Muscle layer of colon (tissue), 2 donors: ENCODE measurements at regions not wholly inside any gene's neighbourhood (a gene's known extent, or its start where the extent isn't known, plus 50 kb on each side); places are given as distances from the start of the nearest gene placed in this dataset.
A peak's percentile ranks its signal among the peaks of the same experiment; 100 is the strongest.

ENCODE experiments used
- H3K27ac ChIP-seq: one replicate; pipeline ENCODE4 v1.7.0; 2013; ENCODE audit warnings: low read depth, mild to moderate bottlenecking, low read length, moderate library complexity
- H3K27me3 ChIP-seq, 2 donors: one replicate each; pipeline ENCODE4 v1.7.0; 2013; ENCODE audit warnings: low read length in 2 of 2, mild to moderate bottlenecking in 2 of 2; ENCODE audit not compliant: insufficient read depth in 2 of 2, control insufficient read depth in 1 of 2
- H3K36me3 ChIP-seq: one replicate; pipeline ENCODE4 v1.7.0; 2013; ENCODE audit warnings: mild to moderate bottlenecking, low read length; ENCODE audit not compliant: insufficient read depth
- H3K4me1 ChIP-seq: one replicate; pipeline ENCODE4 v1.7.0; 2013; ENCODE audit warnings: mild to moderate bottlenecking, low read length; ENCODE audit not compliant: insufficient read depth
- H3K4me3 ChIP-seq, 2 donors: one replicate each; pipeline ENCODE4 v1.7.0; 2013; ENCODE audit warnings: low read length in 2 of 2, low read depth in 1 of 2, mild to moderate bottlenecking in 1 of 2, moderate library complexity in 1 of 2
- H3K9ac ChIP-seq: one replicate; pipeline ENCODE4 v1.7.0; 2013; ENCODE audit warnings: low read length
- H3K9me3 ChIP-seq: one replicate; pipeline ENCODE4 v1.7.0; 2013; ENCODE audit warnings: mild to moderate bottlenecking, low read length
- donor health status: abdominal sarcoma.
- donor health status: Adenocarcinoma of cecum.

DNA sequence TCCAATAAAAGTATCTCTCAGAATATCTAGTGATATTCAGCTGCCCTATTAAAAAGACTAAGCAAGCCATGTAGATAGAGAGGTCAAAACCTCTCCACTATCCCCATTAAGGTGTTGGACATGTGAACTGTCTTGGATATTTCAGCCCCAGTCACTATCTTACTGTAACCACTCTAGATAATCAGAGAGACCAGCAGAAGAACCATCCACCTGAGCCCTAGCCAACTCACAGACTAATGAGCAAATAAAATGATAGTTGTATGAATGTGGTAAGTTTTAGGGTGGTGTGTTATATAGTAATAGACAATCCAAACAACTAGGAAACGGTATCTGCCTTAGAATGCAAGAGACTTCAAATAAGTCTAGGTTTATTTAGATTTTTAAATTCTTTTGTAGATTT is 268.6 kb upstream of the KLF14 start:
- no peak overlapping the region for H3K4me3 ChIP-seq
- H3K36me3 ChIP-seq: peaks cover 6% of the 10 kb centered on the region
- H3K9me3 ChIP-seq: no peaks in the 10 kb centered on the region
- no peaks in the 10 kb centered on the region for H3K27me3 ChIP-seq
- no peak overlapping the region for H3K9ac ChIP-seq
- no peak overlapping the region for H3K27ac ChIP-seq
- peaks cover 22% of the 10 kb centered on the region for H3K4me1 ChIP-seq

DNA sequence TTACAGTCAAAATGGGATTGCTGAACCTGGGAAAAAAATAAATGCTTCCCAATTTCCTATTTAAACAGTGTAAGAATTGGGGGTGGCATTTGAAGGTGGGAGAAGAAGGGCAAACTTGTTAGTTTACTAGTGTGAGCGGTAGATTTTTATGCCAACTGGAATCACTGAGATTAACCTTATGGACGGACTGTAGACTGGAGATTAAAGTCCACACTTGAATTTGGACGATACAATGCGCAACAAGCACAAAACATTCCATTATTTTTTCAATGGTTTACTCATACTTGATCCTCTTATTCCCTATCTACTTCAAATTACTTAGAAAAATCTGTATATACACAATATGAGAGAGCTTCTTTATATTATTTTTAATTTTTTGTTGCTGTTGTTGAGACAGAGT is 269.6 kb upstream of the KLF14 start:
- H3K9me3 ChIP-seq: no peaks in the 10 kb centered on the region
- H3K4me1 ChIP-seq: peaks cover 28% of the 10 kb centered on the region
- no peak overlapping the region for H3K4me3 ChIP-seq
- H3K27me3 ChIP-seq: no peaks in the 10 kb centered on the region
- no peak overlapping the region for H3K27ac ChIP-seq
- peaks cover 6% of the 10 kb centered on the region for H3K36me3 ChIP-seq
- H3K9ac ChIP-seq: no peak overlapping the region

DNA sequence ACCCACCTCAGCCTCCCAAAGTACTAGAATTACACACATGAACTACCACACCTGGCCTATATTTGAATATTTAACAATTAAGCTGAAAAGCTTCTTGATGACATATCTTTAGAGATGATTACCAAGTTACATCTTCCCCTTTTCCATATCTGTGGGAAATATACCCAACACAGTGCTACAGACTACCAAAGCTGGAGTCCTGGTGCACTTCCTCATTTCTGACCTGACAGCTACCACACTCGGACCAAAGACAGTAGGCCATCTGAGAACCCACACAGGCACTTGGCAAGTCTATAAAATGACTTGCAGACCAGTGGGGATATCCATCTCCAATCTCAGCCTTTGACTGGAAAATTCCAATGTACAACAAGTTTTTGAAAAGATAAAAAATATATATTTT is 270.4 kb upstream of the KLF14 start:
- H3K9me3 ChIP-seq: no peaks in the 10 kb centered on the region
- H3K36me3 ChIP-seq: peaks cover 6% of the 10 kb centered on the region
- no peak overlapping the region for H3K27ac ChIP-seq
- H3K27me3 ChIP-seq: no peaks in the 10 kb centered on the region
- H3K9ac ChIP-seq: no peak overlapping the region
- H3K4me1 ChIP-seq: peaks cover 26% of the 10 kb centered on the region
- H3K4me3 ChIP-seq: no peak overlapping the region

DNA sequence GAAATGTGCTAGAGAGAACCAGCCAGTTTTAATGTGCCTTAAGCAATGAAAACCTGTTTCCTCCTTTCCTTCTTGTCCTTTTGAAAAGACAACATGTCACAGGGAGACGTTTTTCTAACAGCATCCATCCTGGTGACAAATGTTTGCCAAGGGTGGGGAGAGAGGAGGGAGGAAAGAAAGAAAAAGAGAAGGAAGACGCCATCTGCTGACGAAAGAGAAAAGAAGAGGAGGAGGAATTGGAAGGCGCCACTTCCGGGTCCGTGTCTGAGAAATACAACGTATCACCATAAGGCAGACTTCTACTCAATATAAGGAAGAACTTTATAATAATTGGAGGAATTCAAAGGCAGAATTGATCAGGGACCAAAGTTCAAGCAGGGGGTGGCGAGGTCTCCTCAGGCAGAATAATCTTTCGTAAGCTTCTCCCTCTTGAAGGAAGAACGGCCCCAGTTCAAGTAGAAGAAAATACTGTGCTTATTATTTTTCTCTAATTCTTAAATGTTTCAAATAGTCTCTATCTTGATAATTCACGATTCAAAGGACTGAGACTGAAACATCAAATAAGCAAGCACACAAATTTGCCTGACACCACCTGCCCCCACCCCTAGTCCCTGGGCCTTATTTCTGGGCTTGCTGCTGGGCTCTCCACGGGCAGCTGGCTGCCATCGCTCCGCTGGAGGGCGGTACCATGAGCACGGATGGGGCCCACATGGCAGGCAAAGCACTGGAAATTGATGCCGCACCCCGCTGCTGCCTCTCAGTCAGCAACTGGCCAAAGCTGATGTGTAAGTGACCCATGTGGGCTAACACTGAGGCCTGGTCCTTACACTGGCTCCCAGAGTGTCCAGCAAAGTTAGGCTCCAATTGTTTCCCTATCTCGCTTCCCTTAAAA is 273.7 kb upstream of the KLF14 start:
- no peak overlapping the region for H3K4me3 ChIP-seq
- H3K9ac ChIP-seq: no peak overlapping the region
- H3K9me3 ChIP-seq: no peaks in the 10 kb centered on the region
- no peaks in the 10 kb centered on the region for H3K27me3 ChIP-seq
- peak overlapping the region; percentile 40 for H3K27ac ChIP-seq
- H3K36me3 ChIP-seq: no peaks in the 10 kb centered on the region
- H3K4me1 ChIP-seq: peaks cover 49% of the 10 kb centered on the region

DNA sequence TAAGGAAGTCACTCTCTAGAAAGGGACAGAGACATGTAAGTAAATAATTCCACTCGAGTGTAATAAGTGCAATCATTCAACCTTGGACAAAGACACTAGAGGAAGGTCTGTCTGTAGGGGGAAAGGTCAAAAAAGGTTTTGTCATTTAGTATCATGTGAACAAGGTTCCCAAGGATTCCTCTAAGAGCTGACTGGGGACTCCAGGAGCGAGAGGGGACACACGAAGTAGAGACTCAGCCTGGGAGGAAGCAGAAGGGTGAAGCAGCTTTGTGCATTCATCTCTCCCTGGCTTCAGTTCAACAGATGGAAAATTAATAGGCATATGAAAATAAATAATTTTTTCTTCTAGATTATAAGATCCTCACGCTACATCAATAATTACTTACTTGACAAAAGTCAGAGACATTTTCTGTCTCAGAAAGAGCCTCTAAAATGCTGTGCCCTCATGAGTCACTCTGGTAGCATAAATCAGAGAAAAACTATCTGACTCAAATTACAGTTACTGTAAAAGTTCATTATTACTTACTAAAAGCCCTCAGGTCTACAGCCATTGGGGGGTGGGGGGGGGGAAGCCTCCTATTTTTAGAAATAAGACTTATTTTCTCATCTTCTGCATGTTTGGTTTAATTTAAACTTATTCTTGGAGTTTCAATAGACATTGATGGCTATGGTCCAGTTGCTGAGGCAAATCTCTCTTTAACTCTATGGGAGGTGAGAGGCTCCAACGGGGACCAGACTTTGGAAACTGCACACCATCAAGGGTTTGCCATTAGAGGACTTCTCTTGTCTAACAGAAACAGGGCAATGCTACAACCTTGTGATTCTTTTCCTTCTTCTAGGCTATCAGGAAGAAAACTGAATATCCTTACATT is 275.1 kb upstream of the KLF14 start:
- Histone ChIP-seq H3K9ac (no peak overlapping the region), H3K4me3 (no peak overlapping the region), H3K4me1 (peaks cover 57% of the 10 kb centered on the region)

DNA sequence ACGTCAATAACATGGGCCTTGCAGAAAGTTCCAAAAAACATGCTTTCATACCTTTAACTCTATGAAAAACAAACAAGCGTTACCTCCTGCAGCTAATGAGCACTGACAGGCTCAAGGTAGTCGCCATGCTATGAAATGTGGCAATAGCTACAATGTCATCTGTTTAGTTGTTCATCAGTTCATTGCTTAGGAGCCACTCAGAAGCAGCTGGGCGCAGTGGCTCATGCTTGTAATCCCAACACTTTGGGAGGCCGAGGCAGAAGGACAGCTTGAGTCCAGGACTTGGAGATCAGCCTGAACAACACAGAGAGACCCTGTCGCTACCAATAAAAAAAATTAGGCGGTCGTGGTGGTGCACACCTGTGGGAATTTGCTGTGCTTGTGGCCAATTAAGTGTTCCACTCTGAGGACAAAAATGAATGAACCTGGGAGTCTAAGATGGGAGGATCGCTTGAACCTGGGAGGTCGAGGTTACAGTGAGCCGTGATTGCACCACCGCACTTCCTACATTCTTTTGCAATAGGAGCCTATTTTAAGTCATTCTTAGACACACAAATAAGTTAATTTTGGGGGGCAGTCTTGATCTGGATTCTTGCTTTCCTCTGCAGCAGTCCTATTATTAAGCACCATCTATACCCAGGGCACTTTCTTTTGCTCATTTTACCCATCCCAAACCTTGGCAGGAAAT is 276.2 kb upstream of the KLF14 start:
- no peak overlapping the region for H3K27ac ChIP-seq
- no peaks in the 10 kb centered on the region for H3K27me3 ChIP-seq
- H3K4me3 ChIP-seq: no peak overlapping the region
- H3K9ac ChIP-seq: no peak overlapping the region
- no peaks in the 10 kb centered on the region for H3K9me3 ChIP-seq
- H3K4me1 ChIP-seq: peaks cover 59% of the 10 kb centered on the region
- no peaks in the 10 kb centered on the region for H3K36me3 ChIP-seq

More for the DNA sequence above, 275.1 kb upstream of the KLF14 start:
- Histone ChIP-seq H3K9me3 (no peaks in the 10 kb centered on the region), H3K36me3 (no peaks in the 10 kb centered on the region), H3K27me3 (no peaks in the 10 kb centered on the region), H3K27ac (peak overlapping the region; percentile 47)

DNA sequence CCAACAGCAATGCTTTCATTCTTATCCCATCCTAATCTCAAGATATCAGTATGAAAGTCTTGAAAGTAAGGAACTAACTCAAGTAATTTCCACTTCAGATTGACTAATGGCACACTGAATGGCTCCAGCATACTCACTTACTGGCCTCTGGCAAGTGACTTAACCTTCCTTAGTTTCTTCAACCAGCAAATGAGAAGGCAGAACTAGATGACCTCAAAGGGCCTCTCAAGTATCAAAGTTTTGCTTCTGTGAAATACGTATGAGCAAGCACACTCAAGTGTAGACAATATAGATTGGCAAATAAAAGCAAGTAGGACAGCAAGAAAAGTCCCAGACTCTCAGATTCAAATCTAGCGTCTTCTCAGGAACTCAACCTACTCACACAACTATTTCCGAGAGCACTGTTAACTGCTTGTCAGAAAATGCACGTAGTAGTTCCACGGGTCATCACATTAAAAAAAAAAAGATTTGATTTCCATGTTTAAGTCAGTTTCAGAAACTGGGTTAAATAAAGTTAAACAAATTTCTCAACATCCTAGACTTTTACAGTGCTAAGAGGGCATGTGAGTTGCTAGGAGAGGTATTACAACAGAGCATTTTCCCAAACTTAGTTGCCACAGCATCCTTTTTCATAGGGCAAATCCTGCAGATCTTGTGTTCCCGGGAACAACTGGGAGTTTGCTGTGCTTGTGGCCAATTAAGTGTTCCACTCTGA is 276.9 kb upstream of the KLF14 start:
- Histone ChIP-seq H3K27ac (peak overlapping the region; percentile 0), H3K4me1 (peaks cover 66% of the 10 kb centered on the region), H3K27me3 (no peaks in the 10 kb centered on the region), H3K9me3 (no peaks in the 10 kb centered on the region), H3K4me3 (no peak overlapping the region), H3K9ac (no peak overlapping the region), H3K36me3 (no peaks in the 10 kb centered on the region)

DNA sequence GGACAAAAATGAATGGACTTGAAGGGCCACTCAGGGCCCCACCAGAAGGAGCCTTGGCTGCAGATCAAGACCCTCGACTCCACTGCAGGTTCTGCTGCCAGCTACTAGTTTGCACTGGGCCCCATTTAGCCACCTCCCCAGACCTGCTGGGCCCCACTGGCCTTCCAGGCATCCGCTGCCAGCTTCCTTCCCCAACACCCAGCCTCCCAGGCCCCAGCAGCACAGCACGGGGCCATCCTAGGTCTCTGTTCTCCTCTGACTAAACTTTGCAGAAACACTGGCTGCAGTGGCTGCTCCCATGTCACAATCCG is 277.4 kb upstream of the KLF14 start:
- Histone ChIP-seq H3K27ac (peak overlapping the region; percentile 0), H3K4me3 (no peak overlapping the region), H3K9me3 (no peaks in the 10 kb centered on the region), H3K4me1 (peaks cover 72% of the 10 kb centered on the region), H3K27me3 (no peaks in the 10 kb centered on the region), H3K9ac (no peak overlapping the region), H3K36me3 (no peaks in the 10 kb centered on the region)

DNA sequence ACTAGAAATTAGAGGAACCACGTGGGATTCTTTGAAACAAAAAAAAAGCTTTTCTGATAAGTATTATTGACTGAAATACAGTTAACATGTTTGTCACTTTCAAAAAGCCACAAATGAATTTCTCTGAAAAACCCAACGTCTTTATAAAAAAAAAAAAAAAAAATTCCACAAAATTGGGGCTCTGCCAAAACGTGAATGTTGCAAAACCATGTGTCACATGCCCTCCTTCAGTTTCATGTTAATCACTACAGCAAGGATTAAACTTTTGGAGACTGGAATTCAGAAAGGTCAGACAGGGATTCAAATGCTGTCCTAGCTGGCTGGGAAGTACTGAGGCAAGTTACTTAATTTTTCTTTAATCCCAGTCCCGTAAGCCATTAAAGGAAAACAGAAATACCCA is 278.0 kb upstream of the KLF14 start:
- no peak overlapping the region for H3K9ac ChIP-seq
- no peaks in the 10 kb centered on the region for H3K9me3 ChIP-seq
- H3K36me3 ChIP-seq: no peaks in the 10 kb centered on the region
- H3K27me3 ChIP-seq: no peaks in the 10 kb centered on the region
- peaks cover 76% of the 10 kb centered on the region for H3K4me1 ChIP-seq
- no peak overlapping the region for H3K4me3 ChIP-seq
- H3K27ac ChIP-seq: peak overlapping the region; percentile 31

DNA sequence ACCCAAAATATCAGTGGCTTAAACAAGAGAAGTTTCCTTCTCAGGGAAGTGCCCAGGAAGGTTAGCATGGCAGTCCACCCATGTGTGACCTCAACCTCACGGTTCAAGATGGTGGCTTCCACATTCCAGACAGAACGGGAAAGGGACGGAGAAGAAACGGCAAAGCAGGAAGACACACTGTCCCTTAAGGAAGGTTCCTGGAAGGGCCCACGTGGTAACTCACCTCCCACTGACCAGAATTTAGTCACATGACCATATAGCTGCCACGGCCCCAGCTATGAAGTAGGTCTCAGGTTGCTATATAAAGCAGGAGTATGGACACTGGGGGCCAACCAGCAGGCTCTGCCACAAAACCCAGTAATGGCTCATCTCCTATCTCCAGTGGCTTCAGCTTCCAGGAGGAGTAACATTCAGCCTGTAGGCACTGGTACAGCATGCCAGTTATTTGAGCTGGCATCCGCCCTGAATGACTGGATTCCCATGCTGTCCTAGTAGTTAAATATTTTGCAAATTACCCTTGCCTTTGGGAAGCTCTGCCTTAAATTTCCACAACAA is 278.5 kb upstream of the KLF14 start:
- H3K27ac ChIP-seq: peak overlapping the region; percentile 31
- no peak overlapping the region for H3K4me3 ChIP-seq
- no peaks in the 10 kb centered on the region for H3K9me3 ChIP-seq
- no peaks in the 10 kb centered on the region for H3K27me3 ChIP-seq
- H3K4me1 ChIP-seq: peaks cover 76% of the 10 kb centered on the region
- H3K36me3 ChIP-seq: no peaks in the 10 kb centered on the region
- no peak overlapping the region for H3K9ac ChIP-seq
